CD4-positive, alpha-beta T cell treated with Interleukin-10 for 1 hour (primary cell): ENCODE measurements at regions not wholly inside any gene's neighbourhood (a gene's known extent, or its start where the extent isn't known, plus 50 kb on each side); places are given as distances from the start of the nearest gene placed in this dataset.

Source experiments
- DNase-seq: peaks from one replicate; pipeline ENCODE4 v3.0.0-alpha.2; 2020

- no peak for DNase-seq
Measured at GRCh38 chr16:48877946-48878345, 268.0 kb upstream of the N4BP1 start.

DNA sequence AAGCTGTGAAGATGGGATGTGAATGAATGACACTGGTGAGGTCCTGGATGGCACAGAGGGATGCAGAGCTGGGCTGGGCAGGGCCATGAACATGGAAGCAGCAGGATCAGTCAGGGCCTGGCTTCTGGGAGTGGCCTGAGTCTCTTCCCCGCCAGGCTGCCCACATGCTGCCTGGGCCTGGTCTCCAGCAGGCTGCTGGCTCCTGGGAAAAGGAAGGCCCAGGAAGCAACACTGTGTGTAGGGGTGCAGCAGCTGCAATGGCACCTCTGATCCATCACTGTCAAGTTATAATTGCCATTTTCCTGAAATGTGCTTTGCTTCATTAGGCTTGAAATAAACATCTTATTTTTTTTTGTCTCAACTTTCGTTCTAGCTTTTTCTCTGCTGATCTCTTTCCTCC, 260.2 kb upstream of the N4BP1 start:
- no peak for DNase-seq

- DNase-seq, result no peak
Measured at GRCh38 chr16:48865520-48865919, 255.5 kb upstream of the N4BP1 start.

- no peak for DNase-seq
Measured at GRCh38 chr16:48864055-48864454, 254.1 kb upstream of the N4BP1 start.

- DNase-seq, result no peak
Measured at GRCh38 chr16:48862087-48862532, 252.1 kb upstream of the N4BP1 start.

GRCh38 chr16:48860341-48860740, 250.4 kb upstream of the N4BP1 start:
- no peak for DNase-seq

- no peak for DNase-seq
Measured at GRCh38 chr16:48852951-48853350, 243.0 kb upstream of the N4BP1 start.

DNA sequence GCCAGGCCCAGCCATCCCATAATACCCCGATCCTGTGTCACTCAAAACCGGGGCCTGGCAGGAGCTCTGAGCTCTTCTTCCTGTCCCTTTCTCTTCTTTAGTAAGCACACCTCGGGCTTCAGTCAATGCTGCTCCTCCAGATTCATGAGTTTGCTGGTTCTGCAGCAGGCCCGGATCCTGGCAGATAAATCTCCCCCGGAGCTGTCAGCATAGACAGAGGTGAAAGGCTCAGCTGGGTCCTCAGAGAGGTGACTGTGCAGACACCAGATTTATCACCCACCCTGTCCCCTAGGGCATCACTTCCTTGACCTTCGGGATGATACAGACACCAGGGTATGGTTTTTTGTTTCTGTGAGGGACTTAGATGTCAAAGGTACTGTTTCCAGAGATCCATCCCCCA, 242.5 kb upstream of the N4BP1 start:
- DNase-seq, result no peak

GRCh38 chr16:48850097-48850770, 240.3 kb upstream of the N4BP1 start:
- DNase-seq, result no peak

- no peak for DNase-seq
Measured at GRCh38 chr16:48846277-48846676, 236.3 kb upstream of the N4BP1 start.

- DNase-seq, result no peak
Measured at GRCh38 chr16:48845261-48845660, 235.3 kb upstream of the N4BP1 start.

DNA sequence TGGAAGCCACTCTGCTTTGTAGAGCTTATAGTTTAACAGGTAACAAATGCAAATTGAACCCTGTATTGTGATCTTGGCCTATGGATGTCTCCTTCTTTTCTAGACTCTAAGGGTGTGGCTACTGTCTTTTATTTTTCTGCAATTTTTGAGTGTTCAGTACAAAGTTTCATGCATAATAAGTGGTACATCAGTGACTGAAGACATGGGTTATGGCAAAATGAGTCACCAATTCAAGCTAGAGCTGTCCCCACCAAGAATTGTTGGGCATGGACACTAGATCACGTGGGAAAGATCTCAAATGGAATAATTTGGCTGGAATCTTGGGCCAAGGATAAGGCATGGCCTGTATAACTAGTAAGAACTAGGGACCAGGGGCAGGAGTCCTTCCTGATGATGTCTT, 228.4 kb upstream of the N4BP1 start:
- DNase-seq, result no peak

GRCh38 chr16:48836636-48837035, 226.7 kb upstream of the N4BP1 start:
- no peak for DNase-seq

- no peak for DNase-seq
Measured at GRCh38 chr16:48836067-48836466, 226.1 kb upstream of the N4BP1 start.

DNA sequence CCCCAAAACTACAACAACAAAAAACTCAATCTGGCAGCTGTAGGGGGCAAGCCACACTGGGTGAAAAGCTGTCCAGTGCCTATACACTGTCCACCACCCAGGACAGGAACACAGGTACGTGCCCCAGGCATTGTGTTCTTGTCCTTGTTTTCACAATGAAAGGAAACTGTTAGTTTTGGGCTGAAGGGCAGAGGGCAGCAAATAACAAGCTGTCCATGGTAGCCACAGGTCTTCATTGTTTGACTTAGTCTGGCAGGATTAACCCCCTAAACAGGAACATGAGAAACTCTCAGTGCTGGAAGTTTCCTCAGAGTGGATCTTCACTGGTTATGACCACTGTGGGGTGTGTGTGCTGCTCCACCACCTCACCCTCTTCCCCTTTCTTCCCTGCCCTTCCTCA, 224.6 kb upstream of the N4BP1 start:
- DNase-seq, result no peak

GRCh38 chr16:48833461-48833860, 223.5 kb upstream of the N4BP1 start:
- no peak for DNase-seq

DNA sequence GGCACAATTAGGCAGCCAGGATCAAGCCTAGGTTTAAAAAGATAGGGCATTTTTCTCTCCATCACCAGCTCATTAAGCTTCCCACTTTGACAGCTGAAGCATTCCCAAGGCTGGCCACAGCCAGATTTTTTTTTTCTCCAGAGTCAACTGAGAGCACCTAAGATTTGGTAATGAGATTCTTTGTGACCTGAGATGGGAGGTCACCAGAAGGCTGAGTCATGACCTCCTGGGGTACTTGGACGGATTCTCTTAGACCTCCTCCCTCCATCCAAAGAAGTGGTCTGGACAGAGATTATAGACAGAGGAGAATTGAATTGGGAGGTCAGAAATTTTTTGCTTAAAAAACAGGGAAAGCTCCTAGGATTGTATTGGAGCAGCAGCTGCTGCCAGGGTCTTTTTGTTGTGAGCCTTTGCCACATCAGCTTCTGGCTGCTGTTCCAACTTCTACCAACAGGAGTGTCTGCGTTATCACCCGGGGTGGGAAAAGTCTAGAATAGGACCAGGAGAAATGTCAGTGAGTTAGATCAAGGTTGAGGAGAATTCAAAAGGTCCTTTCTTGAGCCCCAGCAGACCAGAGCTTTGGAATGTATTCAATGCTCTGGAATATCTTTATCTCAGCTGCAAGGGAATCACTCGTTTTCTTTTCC, 221.2 kb upstream of the N4BP1 start:
- no peak for DNase-seq

DNA sequence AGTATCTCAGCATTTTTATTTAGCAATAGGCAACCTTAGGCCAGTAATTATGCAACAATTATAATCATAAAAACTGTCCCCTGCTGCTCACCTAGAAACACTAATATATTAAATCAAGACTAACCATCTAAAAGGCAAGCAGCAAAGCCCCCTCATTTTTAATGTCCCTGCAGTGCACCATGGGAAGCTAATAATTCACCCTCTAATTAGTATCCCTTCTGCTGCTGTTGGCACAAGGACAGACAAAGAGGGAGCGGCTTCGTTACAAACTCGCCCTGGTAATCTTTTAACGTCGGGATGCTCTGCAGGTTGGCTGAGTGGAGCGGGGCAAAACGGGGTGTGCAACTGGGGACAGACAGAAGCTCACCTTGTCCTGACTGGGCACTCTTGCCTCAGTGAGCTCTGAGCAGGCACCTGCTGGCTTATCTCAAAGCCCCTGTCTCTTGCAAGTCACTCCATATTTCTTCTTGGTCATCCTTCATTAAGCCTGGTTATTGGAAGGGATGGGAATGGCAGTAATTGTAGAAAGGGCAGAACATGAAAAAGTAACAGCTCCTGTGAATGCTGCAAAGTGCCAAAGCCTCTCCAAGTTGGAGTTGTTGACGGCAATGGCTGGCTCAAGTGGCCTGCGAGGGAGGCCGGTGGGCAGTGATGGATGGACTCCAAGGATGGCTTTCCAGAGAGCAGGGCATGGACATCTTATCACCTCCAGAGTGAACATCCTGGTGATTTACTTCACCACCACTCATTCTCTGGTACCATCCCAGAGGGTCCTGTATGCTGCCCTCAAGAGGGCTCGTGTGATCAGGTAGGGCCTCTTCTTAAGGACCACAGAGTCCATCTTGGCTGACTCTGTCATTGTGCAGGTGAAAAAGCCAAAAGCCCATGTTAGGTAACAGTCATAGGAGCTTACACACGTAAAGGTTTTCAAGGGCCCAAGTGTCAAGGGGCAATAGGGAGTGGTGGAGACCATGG, 219.6 kb upstream of the N4BP1 start:
- DNase-seq, result no peak

- no peak for DNase-seq
Measured at GRCh38 chr16:48824271-48824670, 214.3 kb upstream of the N4BP1 start.

- DNase-seq, result no peak
Measured at GRCh38 chr16:48822431-48822830, 212.5 kb upstream of the N4BP1 start.

GRCh38 chr16:48820379-48820778, 210.4 kb upstream of the N4BP1 start:
- DNase-seq, result no peak

DNA sequence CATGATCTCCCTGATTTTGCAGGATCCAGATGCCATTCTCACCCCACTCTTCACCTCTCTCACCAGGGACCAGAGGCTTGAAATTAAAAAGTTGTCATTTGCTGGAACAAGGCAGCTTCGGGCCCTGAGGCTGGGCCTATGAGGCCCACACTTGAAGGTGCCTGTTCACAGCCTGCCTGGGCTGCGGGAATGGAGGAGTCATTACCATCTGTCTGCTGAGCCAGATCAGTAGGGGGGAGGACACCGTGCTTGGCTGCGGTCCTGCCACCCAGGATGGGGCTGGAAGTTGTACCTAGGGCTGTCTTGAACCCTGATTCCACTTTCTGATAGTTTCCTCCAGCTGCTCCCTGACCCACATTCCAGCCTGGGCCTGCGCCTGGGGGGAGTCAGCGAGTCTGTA, 208.3 kb upstream of the N4BP1 start:
- no peak for DNase-seq

DNA sequence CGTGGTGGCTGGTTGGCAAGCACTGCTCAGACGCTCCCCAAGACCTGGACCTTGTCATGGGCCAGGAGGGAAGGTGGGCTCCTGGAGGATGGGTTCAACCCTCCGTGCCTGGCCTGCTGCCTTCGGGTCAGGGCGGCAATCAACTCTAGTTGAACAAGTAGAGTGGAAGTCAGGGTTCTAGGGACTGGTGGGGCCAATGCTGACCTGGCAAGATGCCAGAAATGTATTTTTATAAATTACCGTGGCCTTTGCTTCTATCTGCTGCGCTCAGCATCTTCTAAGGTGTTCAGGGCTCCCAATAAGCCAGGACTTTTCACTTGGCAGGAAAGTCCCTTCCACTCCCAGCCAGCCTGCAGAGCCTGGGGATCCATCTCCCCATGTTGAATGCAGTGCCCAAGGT, 207.1 kb upstream of the N4BP1 start:
- DNase-seq, result no peak

GRCh38 chr16:48816393-48816792, 206.4 kb upstream of the N4BP1 start:
- no peak for DNase-seq
